ENCODE measurements at regions not wholly inside any gene's neighbourhood (a gene's known extent, or its start where the extent isn't known, plus 50 kb on each side); places are given as distances from the start of the nearest gene placed in this dataset.
"Not testable (repeated sequence)": the region's sequence is repeated elsewhere in the genome, so short reads cannot be mapped to it uniquely, and the experiment has no call there.

DNA sequence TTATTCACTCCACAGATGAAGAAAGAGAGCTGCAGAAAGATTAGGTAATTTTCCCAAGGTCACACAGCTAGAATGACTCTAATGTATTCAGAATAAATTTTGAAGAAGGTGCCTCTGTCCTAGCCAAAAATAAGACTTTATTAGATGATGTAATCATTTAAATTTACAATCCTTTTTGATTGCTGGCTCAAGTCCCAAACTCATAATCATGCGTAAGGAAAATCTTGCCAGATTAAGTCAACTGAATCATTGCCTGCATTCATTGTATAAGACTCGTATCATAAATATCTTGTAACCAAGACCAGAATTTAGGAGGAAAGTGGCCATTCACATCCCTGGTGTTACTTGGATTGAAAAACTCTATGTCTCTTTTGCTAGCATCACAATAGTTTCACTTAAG is 53.1 kb upstream of the STK39 start:
- DNase-seq, result no peak

DNA sequence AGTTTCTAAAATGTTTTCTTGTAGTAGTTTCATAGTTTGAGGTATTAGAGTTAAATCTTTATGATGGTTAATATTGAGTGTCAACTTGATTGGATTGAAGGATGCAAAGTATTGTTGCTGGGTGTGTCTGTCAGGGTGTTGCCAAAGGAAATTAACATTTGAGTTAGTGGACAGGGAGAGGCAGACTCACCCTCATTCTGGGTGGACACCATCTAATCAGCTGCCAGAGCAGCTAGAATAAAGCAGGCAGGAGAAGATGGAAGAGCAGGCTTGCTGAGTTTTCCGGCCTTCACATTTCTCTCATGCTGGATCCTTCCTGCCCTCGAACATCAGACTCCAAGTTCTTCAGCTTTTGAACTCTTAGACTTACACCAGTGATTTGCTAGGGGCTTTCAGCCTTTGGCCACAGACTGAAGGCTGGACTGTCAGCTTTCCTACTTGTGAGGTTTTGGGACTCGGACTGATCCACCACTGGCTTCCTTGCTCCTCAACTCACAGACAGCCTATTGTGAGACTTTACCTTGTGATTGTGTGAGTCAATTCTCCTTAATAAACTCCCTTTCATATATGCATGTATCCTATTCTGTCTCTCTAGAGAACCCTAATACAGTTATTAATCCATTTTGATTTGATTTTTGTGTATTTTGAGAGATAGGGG is 56.8 kb upstream of the STK39 start:
- DNase-seq, result no peak

- DNase-seq, result no peak
These were observed 60.0 kb upstream of the STK39 start for GRCh38 chr2:168307379-168307778.

DNA sequence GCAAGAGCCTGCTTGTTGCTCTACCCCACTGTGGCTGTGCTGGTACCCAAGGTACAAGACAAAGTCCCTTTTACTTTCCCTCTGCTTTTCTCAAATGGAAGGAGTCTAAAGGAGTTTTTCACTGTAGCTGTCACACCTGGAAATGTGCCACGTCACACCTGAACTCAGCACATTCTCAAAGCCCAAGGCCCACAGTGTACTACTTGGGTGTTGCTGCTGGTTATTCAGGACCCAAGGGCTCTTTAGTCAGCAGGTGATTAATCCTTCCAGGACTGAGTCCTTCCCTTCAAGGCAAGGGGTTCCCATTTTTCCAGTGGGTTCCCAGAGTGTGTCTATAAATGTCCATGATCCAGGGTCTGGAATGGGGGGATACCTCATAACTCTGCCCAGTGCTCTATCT is 63.2 kb upstream of the STK39 start:
- DNase-seq, result no peak

GRCh38 chr2:168311261-168311910 is 64.0 kb upstream of the STK39 start:
- no peak for DNase-seq

DNA sequence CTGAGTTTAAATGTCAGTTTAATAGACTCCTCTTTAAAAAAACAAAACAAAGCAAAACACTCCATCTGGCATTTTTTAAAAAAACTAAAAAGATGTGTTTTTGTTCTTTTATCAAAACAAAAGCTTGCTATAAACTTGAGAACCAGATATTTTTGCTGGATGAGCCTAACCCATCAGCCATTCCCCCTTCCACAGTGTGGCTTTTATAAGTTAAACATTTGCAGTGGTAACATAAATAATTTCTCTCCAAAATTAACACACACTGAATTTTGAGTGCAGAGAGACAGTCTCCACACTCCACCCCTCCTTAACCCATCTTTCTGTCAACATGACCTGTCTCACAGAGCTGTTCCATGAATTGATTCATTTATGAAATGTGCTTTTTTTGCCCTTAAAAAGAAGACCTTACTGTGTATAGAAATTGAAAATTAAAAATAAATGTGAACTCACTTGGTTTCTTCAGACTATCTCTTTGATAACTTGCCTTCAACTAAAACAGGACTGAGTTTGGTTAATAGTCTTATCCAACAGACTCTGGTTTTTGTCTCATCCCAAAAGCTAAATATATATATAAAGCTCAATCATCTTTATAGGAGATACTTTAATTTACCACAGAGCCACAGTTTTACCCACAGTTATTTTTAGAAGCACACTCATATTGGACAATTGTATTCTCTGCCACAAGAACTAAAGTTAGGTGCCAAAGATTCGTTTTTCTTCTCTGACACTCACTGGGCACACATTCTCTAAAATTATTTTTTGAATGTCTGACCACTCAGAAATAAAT is 64.8 kb upstream of the STK39 start:
- DNase-seq, result no peak

GRCh38 chr2:168314236-168314635 is 66.8 kb upstream of the STK39 start:
- DNase-seq, result no peak

DNA sequence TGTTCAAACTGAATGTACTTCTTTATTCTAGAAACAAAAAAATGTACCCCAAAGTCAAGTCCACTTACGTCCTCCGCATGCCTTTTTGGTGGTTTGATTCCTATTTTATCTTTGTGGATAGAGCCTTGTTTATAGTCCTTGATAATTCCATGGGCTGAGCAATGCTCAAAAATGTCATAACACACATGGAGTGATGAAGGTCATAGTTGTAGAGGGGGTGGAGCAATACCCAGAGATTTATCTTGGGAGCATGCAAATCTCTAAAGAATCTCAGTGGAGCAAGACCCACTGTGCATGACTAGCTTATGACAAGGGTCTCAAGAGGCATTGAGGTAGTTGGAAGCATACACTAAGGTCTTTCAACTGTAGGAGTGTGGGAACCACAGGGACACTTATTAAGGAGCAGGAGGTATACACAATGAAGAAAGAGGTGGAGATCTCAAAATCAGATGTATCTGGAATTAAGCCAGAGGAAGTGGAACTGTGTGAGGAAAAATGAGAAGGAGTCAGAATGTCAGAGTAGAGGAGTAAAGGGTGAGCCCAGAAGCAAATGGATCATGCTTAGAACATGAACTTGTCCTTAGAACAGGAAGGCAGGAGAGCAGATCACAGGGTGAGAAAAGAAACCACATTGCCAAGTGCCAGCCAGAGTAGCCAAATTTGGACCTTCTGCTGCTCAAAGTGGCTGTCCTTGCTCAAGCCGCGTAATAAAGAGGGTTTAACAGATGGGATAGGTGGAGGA is 68.1 kb upstream of the STK39 start:
- no peak for DNase-seq

DNA sequence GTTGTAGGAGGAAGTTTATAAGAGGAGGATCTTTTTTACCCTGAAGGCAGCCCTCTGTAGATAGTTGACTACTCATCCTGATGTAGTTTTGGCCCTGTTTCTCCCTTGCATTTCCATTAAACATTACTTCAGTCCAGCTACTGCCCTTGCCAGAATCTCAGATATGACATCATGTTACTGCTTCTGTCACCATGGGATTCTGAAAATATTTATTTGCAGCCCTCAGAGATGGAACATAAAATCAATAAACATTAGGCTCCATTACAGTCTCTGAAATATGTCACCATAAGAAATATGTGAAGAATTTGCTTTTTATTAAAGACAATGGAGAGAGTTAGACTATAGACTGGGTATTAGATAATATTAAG is 68.7 kb upstream of the STK39 start:
- no peak for DNase-seq

DNA sequence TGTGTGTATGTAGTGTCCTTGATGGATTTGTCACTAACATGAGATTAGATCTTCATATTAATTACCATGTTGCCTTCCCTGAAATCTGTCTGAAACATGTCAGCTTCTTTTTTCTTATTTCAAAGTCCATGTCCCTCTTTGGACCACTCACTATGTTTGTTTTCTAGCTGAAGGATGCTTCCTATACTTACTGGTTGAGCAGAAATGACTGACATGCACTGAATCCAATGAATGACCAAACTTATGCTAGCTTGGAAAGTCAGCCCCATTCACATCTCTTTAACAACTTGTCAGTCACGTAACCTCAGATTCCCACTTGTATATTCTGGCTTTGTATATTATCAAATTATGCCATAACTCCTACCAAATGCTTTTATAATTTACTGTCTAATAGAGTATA is 69.9 kb upstream of the STK39 start:
- DNase-seq, result no peak

DNA sequence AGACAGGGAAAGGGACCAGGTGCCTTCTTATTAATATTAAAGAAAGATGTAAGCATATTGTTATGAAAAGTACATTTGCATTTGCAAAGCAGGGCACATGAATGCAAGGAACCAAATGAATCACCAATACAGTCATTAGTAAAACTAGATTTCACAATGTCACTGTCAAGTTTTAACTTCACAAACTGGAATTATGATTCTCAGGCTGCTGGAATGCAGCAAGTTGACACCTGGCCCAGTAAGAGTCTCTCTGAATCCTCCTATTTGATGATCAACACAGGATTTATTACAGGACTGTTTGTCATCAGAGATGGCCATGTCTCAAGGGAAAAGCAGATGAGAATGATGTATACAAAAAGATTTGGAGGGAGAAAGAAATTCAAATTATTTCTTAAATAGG is 72.9 kb upstream of the STK39 start:
- DNase-seq, result no peak

- no peak for DNase-seq
These were observed 75.1 kb upstream of the STK39 start for GRCh38 chr2:168322325-168323007.

- DNase-seq, result no peak
These were observed 76.2 kb upstream of the STK39 start for GRCh38 chr2:168323529-168324021.

DNA sequence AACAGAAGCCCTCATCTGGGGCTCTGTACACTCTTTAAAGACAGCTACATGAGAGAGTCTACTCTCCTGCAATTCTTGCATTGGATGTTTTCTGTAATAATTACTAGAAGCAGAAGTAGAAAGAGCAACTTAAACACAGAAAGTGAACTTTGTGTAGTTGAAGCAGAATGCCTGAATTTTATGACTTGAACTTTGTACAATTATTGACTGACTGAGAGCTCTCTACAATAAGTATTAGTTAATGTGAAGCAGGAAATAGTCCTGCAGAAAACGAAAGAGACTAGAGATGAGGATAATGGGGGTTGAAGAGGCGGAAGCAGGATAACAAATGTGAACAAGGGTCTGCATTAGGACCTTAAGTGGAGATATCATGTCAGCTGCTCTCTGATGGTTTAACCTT is 79.2 kb upstream of the STK39 start:
- no peak for DNase-seq

- DNase-seq, result no peak
These were observed 79.9 kb upstream of the STK39 start for GRCh38 chr2:168327328-168327727.

- DNase-seq, result no peak
These were observed 81.0 kb upstream of the STK39 start for GRCh38 chr2:168328421-168328820.

GRCh38 chr2:168330624-168331423 is 83.4 kb upstream of the STK39 start:
- DNase-seq, result no peak

GRCh38 chr2:168335254-168335653 is 87.9 kb upstream of the STK39 start:
- DNase-seq, result not testable (repeated sequence)

GRCh38 chr2:168336786-168337388 is 89.5 kb upstream of the STK39 start:
- DNase-seq, result no peak

DNA sequence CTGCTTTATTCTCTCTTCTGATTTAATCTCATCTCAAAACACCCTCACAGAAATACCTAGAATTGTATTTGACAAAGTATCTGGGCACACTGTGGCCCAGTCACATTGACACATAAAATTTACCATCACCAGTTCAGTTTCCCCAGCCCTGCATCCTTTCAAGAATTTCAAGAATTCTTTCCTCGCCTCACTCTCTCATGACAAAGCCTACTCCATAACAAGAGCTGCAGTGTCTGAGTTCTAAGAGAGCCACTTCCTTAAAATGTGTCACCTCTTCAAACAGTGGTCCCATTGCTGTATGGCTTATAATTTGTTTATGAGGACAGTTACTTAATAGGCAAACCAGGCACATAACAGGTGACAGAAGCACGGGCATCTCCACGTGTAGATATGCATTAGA is 90.9 kb upstream of the STK39 start:
- no peak for DNase-seq

- DNase-seq, result no peak
These were observed 91.5 kb upstream of the STK39 start for GRCh38 chr2:168338803-168339437.

Measured in NCI-H1694 (cell line).